Keratinocyte (primary cell): ENCODE measurements at regions not wholly inside any gene's neighbourhood (a gene's known extent, or its start where the extent isn't known, plus 50 kb on each side); places are given as distances from the start of the nearest gene placed in this dataset.

Experiments used
- DNase-seq: peaks from one replicate; pipeline ENCODE4 v3.0.0-alpha.2; 2011; ENCODE audit warnings: low read depth, missing footprints, low spot score
- FAIRE-seq: peaks from 2 replicates; lab custom pipeline; 2011; peaks lifted over from hg19 to GRCh38; lab: Jason Lieb, UNC
- H2AFZ ChIP-seq: 2 replicates; pipeline ENCODE4 v1.6.0; 2012; ENCODE audit warnings: low read length, control low read depth, inconsistent platforms; ENCODE audit not compliant: control insufficient read depth
- H3K27ac ChIP-seq: 2 replicates; pipeline ENCODE4 v1.5.1; 2011; ENCODE audit warnings: low read length; ENCODE audit not compliant: control insufficient read depth, insufficient read depth
- H3K27me3 ChIP-seq: 3 replicates; pipeline ENCODE4 v1.6.0; 2011; ENCODE audit warnings: low read length; ENCODE audit not compliant: control insufficient read depth, insufficient read depth; ENCODE audit errors: extremely low read depth
- H3K36me3 ChIP-seq, 2 experiments: 2 replicates in 1 of 2; 3 replicates in 1 of 2; pipeline ENCODE4 v1.5.1; 2011; ENCODE audit warnings: low read length in 2 of 2, mild to moderate bottlenecking in 1 of 2; ENCODE audit not compliant: control insufficient read depth in 2 of 2, insufficient read depth in 2 of 2; ENCODE audit errors: extremely low read depth in 1 of 2
- H3K4me1 ChIP-seq: 3 replicates; pipeline ENCODE4 v1.5.1; 2011; ENCODE audit warnings: low read length; ENCODE audit not compliant: control insufficient read depth, insufficient read depth; ENCODE audit errors: extremely low read depth
- H3K4me2 ChIP-seq: 3 replicates; pipeline ENCODE4 v1.6.0; 2011; ENCODE audit warnings: low read depth, low read length; ENCODE audit not compliant: control insufficient read depth, insufficient read depth; ENCODE audit errors: extremely low read depth
- H3K4me3 ChIP-seq, 3 experiments: fragments of 200-600 bp in 1 of 3; sonication (generic) in 1 of 3; 2 replicates in 2 of 3; 3 replicates in 1 of 3; pipeline ENCODE4 v1.5.1; 2011 to 2016; ENCODE audit warnings: low read length in 3 of 3, mild to moderate bottlenecking in 3 of 3, control low read depth in 2 of 3, inconsistent platforms in 1 of 3, low read depth in 1 of 3, mixed read lengths in 1 of 3, mixed run types in 1 of 3, moderate library complexity in 1 of 3; ENCODE audit not compliant: control insufficient read depth in 2 of 3, insufficient read depth in 2 of 3; ENCODE audit errors: extremely low read depth in 1 of 3
- H3K79me2 ChIP-seq: 2 replicates; pipeline ENCODE4 v1.6.0; 2012; ENCODE audit warnings: low read length; ENCODE audit not compliant: control insufficient read depth, insufficient read depth
- H3K9ac ChIP-seq: 3 replicates; pipeline ENCODE4 v1.6.0; 2011; ENCODE audit warnings: low read length; ENCODE audit not compliant: control insufficient read depth, insufficient read depth; ENCODE audit errors: extremely low read depth
- H3K9me1 ChIP-seq: 3 replicates; pipeline ENCODE4 v1.6.0; 2011; ENCODE audit warnings: low read length; ENCODE audit not compliant: control insufficient read depth, insufficient read depth; ENCODE audit errors: extremely low read depth
- H3K9me3 ChIP-seq: 2 replicates; pipeline ENCODE4 v1.5.1; 2012; ENCODE audit warnings: low read depth, low read length; ENCODE audit not compliant: control insufficient read depth
- H4K20me1 ChIP-seq: 3 replicates; pipeline ENCODE4 v1.6.0; 2011; ENCODE audit warnings: low read length; ENCODE audit not compliant: control insufficient read depth, insufficient read depth; ENCODE audit errors: extremely low read depth
- EZH2 ChIP-seq: IDR thresholded peaks from one replicate; pipeline ENCODE4 v1.6.1; 2012; ENCODE audit warnings: inconsistent platforms, mild to moderate bottlenecking, low read length, moderate library complexity
- dilution Hi-C: fragments of 300-500 bp; cut with MboI; formaldehyde crosslinking; loops from one replicate; pipeline ENCODE4 v1.7.0; 2020; ENCODE audit warnings: low sequenced_read_pairs; ENCODE audit not compliant: extremely low pct_ligation_motif_present
- TF ChIP-seq, protein P1 (sequence below), 3 experiments: IDR thresholded peaks in 1 of 3; conservative IDR thresholded peaks in 1 of 3; optimal IDR thresholded peaks in 1 of 3; 2 replicates in 2 of 3; 3 replicates in 1 of 3; pipeline versions ENCODE3 to v1.5.1; 2011; ENCODE audit warnings: low read length in 3 of 3, mild to moderate bottlenecking in 3 of 3, moderate library complexity in 2 of 3, control low read depth in 1 of 3, inconsistent platforms in 1 of 3; ENCODE audit not compliant: insufficient read depth in 2 of 3; ENCODE audit errors: extremely low read depth in 1 of 3

DNA sequence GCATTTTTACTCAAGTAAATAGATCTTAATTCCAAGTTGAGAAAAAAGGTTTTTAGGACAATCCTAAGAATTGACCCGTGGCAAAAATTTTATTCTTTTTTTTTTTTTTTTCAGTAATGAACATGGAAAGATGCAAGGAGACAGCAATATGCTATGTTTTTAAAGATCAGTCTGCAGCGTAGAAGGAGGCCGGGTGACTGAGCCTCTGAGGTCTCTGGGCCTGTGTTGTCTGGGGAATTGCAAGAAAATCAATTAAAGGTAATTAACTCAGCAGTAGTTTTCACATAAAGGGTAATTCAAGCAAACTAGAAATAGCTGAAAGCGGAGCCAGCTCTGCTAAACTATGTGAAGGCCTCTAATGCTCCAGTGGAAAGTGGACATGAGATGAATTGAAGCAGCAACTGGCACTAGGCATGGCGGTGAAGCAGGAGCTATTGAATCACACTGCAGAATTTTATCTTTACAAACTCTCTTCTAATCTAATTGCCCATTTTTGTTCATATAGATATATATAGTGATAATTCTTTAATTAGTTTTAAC lies 285.2 kb upstream of the ITGA1 start:
- no peaks in the 10 kb centered on the region for H3K36me3 ChIP-seq
- no peak overlapping the region for H2AFZ ChIP-seq
- H3K4me2 ChIP-seq: no peak overlapping the region
- H4K20me1 ChIP-seq: no peaks in the 10 kb centered on the region
- dilution Hi-C loops: no loop called here
- FAIRE-seq (no peak), DNase-seq (no peak)
- TF ChIP-seq EZH2: no peak
- TF ChIP-seq, protein P1, sequence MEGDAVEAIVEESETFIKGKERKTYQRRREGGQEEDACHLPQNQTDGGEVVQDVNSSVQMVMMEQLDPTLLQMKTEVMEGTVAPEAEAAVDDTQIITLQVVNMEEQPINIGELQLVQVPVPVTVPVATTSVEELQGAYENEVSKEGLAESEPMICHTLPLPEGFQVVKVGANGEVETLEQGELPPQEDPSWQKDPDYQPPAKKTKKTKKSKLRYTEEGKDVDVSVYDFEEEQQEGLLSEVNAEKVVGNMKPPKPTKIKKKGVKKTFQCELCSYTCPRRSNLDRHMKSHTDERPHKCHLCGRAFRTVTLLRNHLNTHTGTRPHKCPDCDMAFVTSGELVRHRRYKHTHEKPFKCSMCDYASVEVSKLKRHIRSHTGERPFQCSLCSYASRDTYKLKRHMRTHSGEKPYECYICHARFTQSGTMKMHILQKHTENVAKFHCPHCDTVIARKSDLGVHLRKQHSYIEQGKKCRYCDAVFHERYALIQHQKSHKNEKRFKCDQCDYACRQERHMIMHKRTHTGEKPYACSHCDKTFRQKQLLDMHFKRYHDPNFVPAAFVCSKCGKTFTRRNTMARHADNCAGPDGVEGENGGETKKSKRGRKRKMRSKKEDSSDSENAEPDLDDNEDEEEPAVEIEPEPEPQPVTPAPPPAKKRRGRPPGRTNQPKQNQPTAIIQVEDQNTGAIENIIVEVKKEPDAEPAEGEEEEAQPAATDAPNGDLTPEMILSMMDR (optimal IDR thresholded peaks at IDR 0.05 in 1 of 3, IDR thresholded peaks at IDR 0.05 in 1 of 3, conservative IDR thresholded peaks at IDR 0.05 in 1 of 3; ENCODE audit: extremely low read depth in 1 of 3, insufficient read depth in 2 of 3, low read length in 3 of 3): no peak
- H3K9ac ChIP-seq: no peak overlapping the region
- no peak overlapping the region for H3K27ac ChIP-seq
- H3K4me3 ChIP-seq: no peak overlapping the region
- no peaks in the 10 kb centered on the region for H3K79me2 ChIP-seq
- no peaks in the 10 kb centered on the region for H3K9me1 ChIP-seq
- no peaks in the 10 kb centered on the region for H3K9me3 ChIP-seq
- no peaks in the 10 kb centered on the region for H3K27me3 ChIP-seq
- no peaks in the 10 kb centered on the region for H3K4me1 ChIP-seq

DNA sequence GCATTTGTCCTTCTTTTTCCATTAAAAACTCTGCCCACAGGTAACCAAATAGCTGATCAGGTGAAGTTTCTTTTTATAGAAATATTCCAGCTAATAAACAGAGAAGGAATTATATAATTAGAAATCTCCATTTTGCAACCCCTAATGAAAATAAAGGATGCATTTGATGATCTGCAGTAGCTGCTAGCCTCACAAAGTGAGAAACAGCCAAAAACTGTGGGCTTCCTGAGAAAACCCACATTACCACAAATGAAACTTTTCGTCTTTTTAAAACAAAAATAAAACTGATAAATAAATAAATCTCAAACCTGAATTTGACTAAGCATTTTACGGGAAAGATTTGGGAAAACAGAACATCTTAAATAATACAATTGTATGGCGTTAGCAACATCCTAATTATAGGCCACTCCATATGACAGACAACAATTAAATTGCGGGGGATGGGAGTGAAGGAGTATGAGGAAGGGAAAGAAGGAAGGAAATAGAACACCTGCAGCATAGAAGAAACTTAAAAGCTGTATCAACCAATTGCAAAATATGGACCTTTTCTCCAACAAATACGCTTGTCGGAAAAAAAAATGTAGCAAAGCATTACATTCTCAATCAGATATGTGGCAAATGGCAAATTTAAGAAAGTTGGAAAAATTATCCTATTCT lies 283.0 kb upstream of the ITGA1 start:
- FAIRE-seq (no peak), DNase-seq (no peak)
- no peaks in the 10 kb centered on the region for H3K79me2 ChIP-seq
- no peaks in the 10 kb centered on the region for H3K9me1 ChIP-seq
- no peak overlapping the region for H3K9ac ChIP-seq
- H4K20me1 ChIP-seq: no peaks in the 10 kb centered on the region
- no peak overlapping the region for H2AFZ ChIP-seq
- H3K27ac ChIP-seq: no peak overlapping the region
- H3K36me3 ChIP-seq: no peaks in the 10 kb centered on the region
- no peaks in the 10 kb centered on the region for H3K9me3 ChIP-seq
- no peak for TF ChIP-seq EZH2
- TF ChIP-seq, protein P1 (optimal IDR thresholded peaks at IDR 0.05 in 1 of 3, IDR thresholded peaks at IDR 0.05 in 1 of 3, conservative IDR thresholded peaks at IDR 0.05 in 1 of 3; ENCODE audit: extremely low read depth in 1 of 3, insufficient read depth in 2 of 3, low read length in 3 of 3): no peak
- H3K4me1 ChIP-seq: no peaks in the 10 kb centered on the region
- H3K4me3 ChIP-seq: no peak overlapping the region
- H3K27me3 ChIP-seq: no peaks in the 10 kb centered on the region
- dilution Hi-C loops: no loop called here
- H3K4me2 ChIP-seq: no peak overlapping the region
